Glomerular visceral epithelial cell (primary cell): ENCODE measurements at regions not wholly inside any gene's neighbourhood (a gene's known extent, or its start where the extent isn't known, plus 50 kb on each side); places are given as distances from the start of the nearest gene placed in this dataset.

Experiments used
- DNase-seq: peaks from one replicate; pipeline ENCODE4 v3.0.0-alpha.2; 2016; ENCODE audit errors: extremely low spot score

GRCh38 chr13:47251771-47252170, 354.9 kb upstream of the HTR2A start:
- DNase-seq, result no peak

- DNase-seq, result no peak
Observed at GRCh38 chr13:47250146-47250545, 353.3 kb upstream of the HTR2A start.

GRCh38 chr13:47249266-47249665, 352.4 kb upstream of the HTR2A start:
- no peak for DNase-seq

- no peak for DNase-seq
Observed at GRCh38 chr13:47241446-47241845, 344.6 kb upstream of the HTR2A start.

GRCh38 chr13:47239025-47239424, 342.2 kb upstream of the HTR2A start:
- no peak for DNase-seq

GRCh38 chr13:47237571-47237970, 340.7 kb upstream of the HTR2A start:
- no peak for DNase-seq

GRCh38 chr13:47233734-47234133, 336.9 kb upstream of the HTR2A start:
- DNase-seq, result no peak

GRCh38 chr13:47232516-47232915, 335.7 kb upstream of the HTR2A start:
- DNase-seq, result no peak

- no peak for DNase-seq
Observed at GRCh38 chr13:47230155-47230554, 333.3 kb upstream of the HTR2A start.

- no peak for DNase-seq
Observed at GRCh38 chr13:47226516-47226915, 329.7 kb upstream of the HTR2A start.

GRCh38 chr13:47220453-47221140, 323.7 kb upstream of the HTR2A start:
- no peak for DNase-seq

GRCh38 chr13:47218611-47219010, 321.8 kb upstream of the HTR2A start:
- no peak for DNase-seq

- DNase-seq, result peak; percentile 56
Observed at GRCh38 chr13:47216176-47216822, 319.4 kb upstream of the HTR2A start.

GRCh38 chr13:47215736-47216135, 318.9 kb upstream of the HTR2A start:
- peak; percentile 91 for DNase-seq

- DNase-seq, result peak; percentile 19
Observed at GRCh38 chr13:47213047-47213446, 316.2 kb upstream of the HTR2A start.

- no peak for DNase-seq
Observed at GRCh38 chr13:47211106-47211505, 314.3 kb upstream of the HTR2A start.

- DNase-seq, result no peak
Observed at GRCh38 chr13:47206111-47206510, 309.3 kb upstream of the HTR2A start.

- DNase-seq, result no peak
Observed at GRCh38 chr13:47190696-47191305, 293.9 kb upstream of the HTR2A start.

- DNase-seq, result no peak
Observed at GRCh38 chr13:47188802-47189201, 291.9 kb upstream of the HTR2A start.

GRCh38 chr13:47186471-47186870, 289.6 kb upstream of the HTR2A start:
- DNase-seq, result no peak

GRCh38 chr13:47184321-47184720, 287.5 kb upstream of the HTR2A start:
- no peak for DNase-seq

- no peak for DNase-seq
Observed at GRCh38 chr13:47179321-47179720, 282.5 kb upstream of the HTR2A start.
